K562 (cell line): ENCODE measurements at regions not wholly inside any gene's neighbourhood (a gene's known extent, or its start where the extent isn't known, plus 50 kb on each side); places are given as distances from the start of the nearest gene placed in this dataset.

ENCODE experiments used
- ATAC-seq: fragments of 200-7000 bp; cut with Tn5 transposase; 3 replicates; pipeline ENCODE4 v1.9.1; 2020; ENCODE audit warnings: moderate library complexity
- BruUV-seq: library from RNA; stranded (reverse); fragments of 400-500 nt; replicated peaks from 2 replicates; lab custom pipeline; 2021; lab: Mats Ljungman, UMichigan
- CTCF ChIA-PET: fragments of 300-600 bp; formaldehyde crosslinking; extraction: SDS; loops from one replicate; lab custom pipeline; 2021; ENCODE audit warnings: low intra/inter-chr PET ratio; lab: Yijun Ruan, JAX
- POLR2A ChIA-PET: fragments of 300-600, 350-650 bp; sonication (Branson Sonifier 250); formaldehyde crosslinking; extraction: SDS; loops from one replicate; lab custom pipeline; 2021; ENCODE audit warnings: antibody characterized with exemption, inconsistent platforms; lab: Yijun Ruan, JAX
- DNase-seq, 4 experiments: peaks; one replicate each; pipeline versions ENCODE4 v3.0.0 to v3.0.0-alpha.2; 2011 to 2018; ENCODE audit warnings: low spot score in 3 of 4, mixed read lengths in 3 of 4; ENCODE audit errors: extremely low read depth in 1 of 4
- FAIRE-seq: peaks from 2 replicates; lab custom pipeline; 2011; peaks lifted over from hg19 to GRCh38; lab: Jason Lieb, UNC
- H2AFZ ChIP-seq: 2 replicates; pipeline ENCODE4 v1.6.0; 2011; ENCODE audit warnings: low read depth, low read length, control low read depth, inconsistent platforms
- H3K27ac ChIP-seq: fragments of 200-600 bp; 3 replicates; pipeline ENCODE4 v1.8.0; 2011; ENCODE audit warnings: low read depth, mild to moderate bottlenecking, control low read depth, inconsistent platforms, low read length, moderate library complexity, mixed read lengths; ENCODE audit errors: extremely low read depth
- H3K27me3 ChIP-seq, 2 experiments: fragments of 300-600 bp in 1 of 2; 2 replicates in 1 of 2; 3 replicates in 1 of 2; pipeline versions ENCODE4 v1.6.0 to v1.8.0; 2011; ENCODE audit warnings: inconsistent platforms in 2 of 2, low read length in 2 of 2, mild to moderate bottlenecking in 1 of 2, mixed read lengths in 1 of 2, moderate library complexity in 1 of 2; ENCODE audit not compliant: control insufficient read depth in 2 of 2, insufficient read depth in 2 of 2
- H3K36me3 ChIP-seq: fragments of 300-600 bp; 3 replicates; pipeline ENCODE4 v1.8.0; 2011; ENCODE audit warnings: mild to moderate bottlenecking, low read length, inconsistent platforms; ENCODE audit not compliant: control insufficient read depth, insufficient read depth
- H3K4me1 ChIP-seq, 2 experiments: fragments of 200-600 bp in 1 of 2; replicated peaks in 1 of 2; 2 replicates in 1 of 2; 3 replicates in 1 of 2; pipeline versions ENCODE4 v1.5.1 to v1.8.0; 2011; ENCODE audit warnings: inconsistent platforms in 2 of 2, low read length in 2 of 2, mild to moderate bottlenecking in 1 of 2, mixed read lengths in 1 of 2, moderate library complexity in 1 of 2; ENCODE audit not compliant: control insufficient read depth in 2 of 2, insufficient read depth in 2 of 2
- H3K4me2 ChIP-seq: 2 replicates; pipeline ENCODE4 v1.6.1; 2011; ENCODE audit warnings: low read length, control low read depth, inconsistent platforms, mixed read lengths; ENCODE audit not compliant: insufficient read depth
- H3K4me3 ChIP-seq: fragments of 200-600 bp; sonication (generic), shearing (Covaris generic); 2 replicates; pipeline ENCODE4 v1.5.1; 2016; ENCODE audit warnings: control low read depth, inconsistent platforms
- H3K79me2 ChIP-seq: fragments of 200-600 bp; 3 replicates; pipeline ENCODE4 v1.8.0; 2011; ENCODE audit warnings: low read length, inconsistent platforms; ENCODE audit not compliant: control insufficient read depth, insufficient read depth
- H3K9ac ChIP-seq, 2 experiments: 2 replicates each; pipeline versions ENCODE4 v1.6.0 to v1.6.1; 2011; ENCODE audit warnings: low read depth in 2 of 2, low read length in 2 of 2, control low read depth in 1 of 2, inconsistent platforms in 1 of 2, mild to moderate bottlenecking in 1 of 2, mixed read lengths in 1 of 2; ENCODE audit not compliant: insufficient read depth in 1 of 2
- H3K9me1 ChIP-seq: one replicate; pipeline ENCODE4 v1.6.0; 2011; ENCODE audit warnings: inconsistent platforms, mild to moderate bottlenecking, low read length, moderate library complexity; ENCODE audit not compliant: control insufficient read depth, insufficient read depth
- H3K9me3 ChIP-seq: replicated peaks from 2 replicates; pipeline ENCODE4 v1.5.1; 2011; ENCODE audit warnings: low read depth, low read length, inconsistent platforms; ENCODE audit not compliant: control insufficient read depth, insufficient read depth
- H4K20me1 ChIP-seq: replicated peaks from 2 replicates; pipeline ENCODE4 v1.6.1; 2011; ENCODE audit warnings: low read length, inconsistent platforms, mixed read lengths; ENCODE audit not compliant: control insufficient read depth, insufficient read depth
- ELF2 ChIP-seq: fragments of 250-450 bp; sonication (Bioruptor Pico); IDR thresholded peaks from 2 replicates; pipeline ENCODE4 v1.5.0; 2021; ENCODE audit warnings: mild to moderate bottlenecking
- KLF6 ChIP-seq: fragments of 250-450 bp; sonication (Bioruptor Pico); IDR thresholded peaks from 2 replicates; pipeline ENCODE4 v1.4.0; 2020; ENCODE audit warnings: mild to moderate bottlenecking, moderate library complexity, borderline replicate concordance
- MAFK ChIP-seq: IDR thresholded peaks from 2 replicates; pipeline ENCODE4 v1.6.1; 2011; ENCODE audit warnings: low read length, improper control_type of control experiment
- RBM34 ChIP-seq: fragments of 200-400 bp; formaldehyde crosslinking; IDR thresholded peaks from 2 replicates; pipeline ENCODE4 v1.6.1; 2018; ENCODE audit warnings: low read length, borderline replicate concordance; ENCODE audit not compliant: insufficient read depth
- ZBTB34 ChIP-seq: fragments of 250-450 bp; sonication (Bioruptor Pico); IDR thresholded peaks from 2 replicates; pipeline ENCODE4 v1.8.0; 2021; ENCODE audit warnings: mild to moderate bottlenecking, moderate library complexity
- ZNF184 ChIP-seq: sonication (generic); formaldehyde crosslinking; IDR thresholded peaks from 2 replicates; pipeline ENCODE4 v1.5.0; 2020; ENCODE audit warnings: missing genetic modification reagents
- ZNF232 ChIP-seq: sonication (generic); formaldehyde crosslinking; IDR thresholded peaks from 2 replicates; pipeline ENCODE4 v1.8.0; 2022; ENCODE audit warnings: mild to moderate bottlenecking, missing genetic modification reagents
- WGBS: fragments of 100-300 bp; shearing (Covaris generic); methylation state at CpG from one replicate; pipeline ENCODE4 v1.1.6; 2016; ENCODE audit warnings: low coverage, mixed read lengths; ENCODE audit not compliant: insufficient coverage; ENCODE audit errors: missing lambda C conversion rate; 5-methylcytosine and 5-hydroxymethylcytosine counted together
- in situ Hi-C: fragments of 300-500 bp; cut with MboI; formaldehyde crosslinking; loops from 4 replicates; pipeline ENCODE4 v1.15.0; 2018; ENCODE audit warnings: inconsistent platforms, mixed read lengths
- intact Hi-C: fragments of 100-400 bp; cut with micrococcal nuclease; formaldehyde crosslinking; loops from 2 replicates; pipeline ENCODE4 v1.14.2; 2022

- TF ChIP-seq ZBTB34 (CRISPR knock-in tag), result no peak
- TF ChIP-seq ZNF184 (CRISPR knock-in tag), result no peak
- no peak for TF ChIP-seq KLF6 (CRISPR knock-in tag)
These were observed 259.9 kb upstream of the IRX3 start (continued) for GRCh38 chr16:54546521-54546920.

GRCh38 chr16:54545854-54546511 is 259.4 kb upstream of the IRX3 start:
- no peak overlapping the region for H3K27ac ChIP-seq
- DNase-seq, result no peak
- no peaks in the 10 kb centered on the region for H4K20me1 ChIP-seq
- peaks cover 16 to 17% of the 10 kb centered on the region in 2 experiments; a peak in 4 of 5 replicates for H3K27me3 ChIP-seq
- no peak overlapping the region for H3K9ac ChIP-seq
- under 1% methylated on average over 14 of the region's 14 CpGs for WGBS
- no peak overlapping the region for H3K4me2 ChIP-seq
- ATAC-seq, result no peak
- intact Hi-C loops, result no loop called here
- ChIA-PET CTCF (no interaction called here), POLR2A (interaction anchor here (0.8 kb wide), 1 partner anchor 18 kb away, joined by 3 read pairs; no protein-coding TSS in a partner anchor)
- H3K9me1 ChIP-seq, result no peaks in the 10 kb centered on the region
- BruUV-seq, result no TSS peak
- H3K36me3 ChIP-seq, result no peaks in the 10 kb centered on the region
- H3K4me3 ChIP-seq, result no peak overlapping the region
- no peaks in the 10 kb centered on the region for H3K9me3 ChIP-seq
- no peak for TF ChIP-seq RBM34
- no peak for TF ChIP-seq ELF2 (CRISPR knock-in tag)
- no peak for TF ChIP-seq MAFK
- TF ChIP-seq ZNF232, result no peak
- H3K4me1 ChIP-seq, result no peaks in the 10 kb centered on the region; a peak in 1 of 5 replicates
- in situ Hi-C loops, result no loop called here
- no peak overlapping the region for H2AFZ ChIP-seq
- H3K79me2 ChIP-seq, result no peaks in the 10 kb centered on the region
- FAIRE-seq, result no peak
